ENCODE measurements at regions not wholly inside any gene's neighbourhood (a gene's known extent, or its start where the extent isn't known, plus 50 kb on each side); places are given as distances from the start of the nearest gene placed in this dataset.

- TF ChIP-seq E2F6 (IDR thresholded peaks at IDR 0.05; ENCODE audit: borderline replicate concordance, low read depth): no peak
- TF ChIP-seq CTCF (IDR thresholded peaks at IDR 0.05): no peak
- TF ChIP-seq SMC3 (IDR thresholded peaks at IDR 0.05): no peak
- no peak for TF ChIP-seq ZFP36 (IDR thresholded peaks at IDR 0.05; ENCODE audit: borderline replicate concordance, partially characterized antibody)
These were observed 935.8 kb upstream of the SLC39A10 start for GRCh38 chr2:194721227-194721626.
